ENCODE measurements at regions not wholly inside any gene's neighbourhood (a gene's known extent, or its start where the extent isn't known, plus 50 kb on each side); places are given as distances from the start of the nearest gene placed in this dataset.

GRCh38 chr11:133601641-133602040, 69.3 kb upstream of the OPCML start:
- H3K4me1 ChIP-seq (ENCODE audit: control insufficient read depth in 2 of 2, insufficient read depth in 2 of 2, low read length in 1 of 2) = no peaks in the 10 kb centered on the region
- no peaks in the 10 kb centered on the region for H3K27me3 ChIP-seq (ENCODE audit: control insufficient read depth in 1 of 2, insufficient read depth in 2 of 2, low read length in 2 of 2)
- H3K36me3 ChIP-seq (ENCODE audit: control insufficient read depth in 2 of 2, insufficient read depth in 2 of 2, low read length in 1 of 2) = no peaks in the 10 kb centered on the region
- WGBS, 2 donors = 75 to 86% methylated on average over 3 of the region's 3 CpGs
- no peaks in the 10 kb centered on the region for H3K9me3 ChIP-seq (ENCODE audit: control insufficient read depth in 2 of 2, insufficient read depth in 1 of 2, low read depth in 1 of 2, low read length in 1 of 2)
- no peak overlapping the region for H3K27ac ChIP-seq (ENCODE audit: low read depth in 2 of 2, low read length in 1 of 2)
- H3K4me3 ChIP-seq (ENCODE audit: low read depth in 1 of 2, low read length in 2 of 2) = no peak overlapping the region

GRCh38 chr11:133600786-133601185, 68.5 kb upstream of the OPCML start:
- no peaks in the 10 kb centered on the region for H3K27me3 ChIP-seq (ENCODE audit: control insufficient read depth in 1 of 2, insufficient read depth in 2 of 2, low read length in 2 of 2)
- no peak overlapping the region for H3K27ac ChIP-seq (ENCODE audit: low read depth in 2 of 2, low read length in 1 of 2)
- H3K4me3 ChIP-seq (ENCODE audit: low read depth in 1 of 2, low read length in 2 of 2) = no peak overlapping the region
- H3K36me3 ChIP-seq (ENCODE audit: control insufficient read depth in 2 of 2, insufficient read depth in 2 of 2, low read length in 1 of 2) = no peaks in the 10 kb centered on the region
- H3K4me1 ChIP-seq (ENCODE audit: control insufficient read depth in 2 of 2, insufficient read depth in 2 of 2, low read length in 1 of 2) = no peaks in the 10 kb centered on the region
- WGBS, 2 donors = 39 to 45% methylated on average over 6 of the region's 6 CpGs
- H3K9me3 ChIP-seq (ENCODE audit: control insufficient read depth in 2 of 2, insufficient read depth in 1 of 2, low read depth in 1 of 2, low read length in 1 of 2) = no peaks in the 10 kb centered on the region

GRCh38 chr11:133600306-133600705, 68.0 kb upstream of the OPCML start:
- H3K27me3 ChIP-seq (ENCODE audit: control insufficient read depth in 1 of 2, insufficient read depth in 2 of 2, low read length in 2 of 2) = no peaks in the 10 kb centered on the region
- WGBS, 2 donors = 80% methylated on average over 5 of the region's 5 CpGs

DNA sequence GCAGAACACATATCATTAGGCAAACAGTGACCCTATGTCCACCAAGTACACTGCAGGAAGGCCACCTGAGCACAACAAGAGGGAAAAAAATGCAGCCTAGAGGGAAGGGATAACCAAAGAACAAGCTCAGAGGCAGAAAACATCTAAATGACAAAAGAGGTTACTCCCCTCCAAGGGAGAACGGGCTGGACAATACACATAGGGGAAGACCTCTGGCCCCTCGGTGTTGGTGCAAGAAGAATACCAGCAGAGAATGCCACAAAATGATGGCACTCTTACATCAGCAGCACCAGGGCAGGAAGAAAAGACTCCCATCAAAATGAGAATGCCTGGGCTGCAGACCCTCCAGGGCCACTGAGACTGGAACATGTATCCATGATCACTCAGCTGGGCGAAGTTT, 66.6 kb upstream of the OPCML start:
- H3K9me3 ChIP-seq (ENCODE audit: control insufficient read depth in 2 of 2, insufficient read depth in 1 of 2, low read depth in 1 of 2, low read length in 1 of 2) = no peaks in the 10 kb centered on the region
- H3K27ac ChIP-seq (ENCODE audit: low read depth in 2 of 2, low read length in 1 of 2) = no peak overlapping the region
- H3K36me3 ChIP-seq (ENCODE audit: control insufficient read depth in 2 of 2, insufficient read depth in 2 of 2, low read length in 1 of 2) = no peaks in the 10 kb centered on the region
- H3K4me3 ChIP-seq (ENCODE audit: low read depth in 1 of 2, low read length in 2 of 2) = no peak overlapping the region
- H3K27me3 ChIP-seq (ENCODE audit: control insufficient read depth in 1 of 2, insufficient read depth in 2 of 2, low read length in 2 of 2) = no peaks in the 10 kb centered on the region
- 70 to 72% methylated on average over 3 of the region's 3 CpGs for WGBS, 2 donors
- no peaks in the 10 kb centered on the region for H3K4me1 ChIP-seq (ENCODE audit: control insufficient read depth in 2 of 2, insufficient read depth in 2 of 2, low read length in 1 of 2)

More at GRCh38 chr11:133600306-133600705, 68.0 kb upstream of the OPCML start:
- H3K4me3 ChIP-seq (ENCODE audit: low read depth in 1 of 2, low read length in 2 of 2) = no peak overlapping the region
- no peaks in the 10 kb centered on the region for H3K4me1 ChIP-seq (ENCODE audit: control insufficient read depth in 2 of 2, insufficient read depth in 2 of 2, low read length in 1 of 2)
- no peaks in the 10 kb centered on the region for H3K9me3 ChIP-seq (ENCODE audit: control insufficient read depth in 2 of 2, insufficient read depth in 1 of 2, low read depth in 1 of 2, low read length in 1 of 2)
- H3K36me3 ChIP-seq (ENCODE audit: control insufficient read depth in 2 of 2, insufficient read depth in 2 of 2, low read length in 1 of 2) = no peaks in the 10 kb centered on the region
- no peak overlapping the region for H3K27ac ChIP-seq (ENCODE audit: low read depth in 2 of 2, low read length in 1 of 2)

- Histone ChIP-seq H3K27me3 (ENCODE audit: control insufficient read depth in 1 of 2, insufficient read depth in 2 of 2, low read length in 2 of 2) (no peaks in the 10 kb centered on the region), H3K9me3 (ENCODE audit: control insufficient read depth in 2 of 2, insufficient read depth in 1 of 2, low read depth in 1 of 2, low read length in 1 of 2) (no peaks in the 10 kb centered on the region), H3K4me3 (ENCODE audit: low read depth in 1 of 2, low read length in 2 of 2) (no peak overlapping the region), H3K27ac (ENCODE audit: low read depth in 2 of 2, low read length in 1 of 2) (no peak overlapping the region), H3K4me1 (ENCODE audit: control insufficient read depth in 2 of 2, insufficient read depth in 2 of 2, low read length in 1 of 2) (no peaks in the 10 kb centered on the region), H3K36me3 (ENCODE audit: control insufficient read depth in 2 of 2, insufficient read depth in 2 of 2, low read length in 1 of 2) (no peaks in the 10 kb centered on the region)
- 72 to 85% methylated on average over 3 of the region's 3 CpGs for WGBS, 2 donors
These were observed 64.9 kb upstream of the OPCML start for GRCh38 chr11:133597236-133597635.

DNA sequence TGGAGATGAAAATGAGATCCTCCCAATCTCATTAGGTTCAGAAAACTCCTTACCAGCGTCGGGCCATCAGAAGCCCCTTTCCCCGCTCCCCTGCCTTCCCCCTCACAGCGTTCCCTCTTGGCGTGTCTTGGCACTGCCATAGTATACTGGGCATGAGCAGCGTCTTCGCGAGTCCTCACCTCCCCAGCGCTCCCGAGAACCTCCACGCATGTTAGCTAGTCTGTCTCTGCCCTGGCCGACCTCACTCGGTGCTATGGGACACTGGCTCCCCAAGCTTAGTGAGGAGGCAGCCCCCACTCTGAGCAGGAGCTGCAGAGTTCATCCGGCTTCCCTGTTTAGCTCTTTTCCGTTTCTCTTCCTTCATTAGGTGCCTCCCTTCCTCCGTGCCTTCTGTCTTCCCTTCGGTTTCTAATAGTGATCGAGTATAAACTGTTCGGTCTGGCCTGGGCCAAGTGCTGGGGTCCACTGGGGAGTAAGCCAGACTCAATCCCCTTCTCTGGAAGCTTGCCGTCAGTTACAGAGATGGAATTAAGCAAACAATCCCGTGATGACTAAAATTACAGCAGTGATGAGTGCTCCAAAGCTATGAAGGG, 63.8 kb upstream of the OPCML start:
- H3K4me3 ChIP-seq (ENCODE audit: low read depth in 1 of 2, low read length in 2 of 2) = no peak overlapping the region
- H3K27me3 ChIP-seq (ENCODE audit: control insufficient read depth in 1 of 2, insufficient read depth in 2 of 2, low read length in 2 of 2) = no peaks in the 10 kb centered on the region
- H3K36me3 ChIP-seq (ENCODE audit: control insufficient read depth in 2 of 2, insufficient read depth in 2 of 2, low read length in 1 of 2) = no peaks in the 10 kb centered on the region
- WGBS, 2 donors = 88 to 89% methylated on average over 21 of the region's 21 CpGs
- no peaks in the 10 kb centered on the region for H3K9me3 ChIP-seq (ENCODE audit: control insufficient read depth in 2 of 2, insufficient read depth in 1 of 2, low read depth in 1 of 2, low read length in 1 of 2)
- no peak overlapping the region for H3K27ac ChIP-seq (ENCODE audit: low read depth in 2 of 2, low read length in 1 of 2)
- no peaks in the 10 kb centered on the region for H3K4me1 ChIP-seq (ENCODE audit: control insufficient read depth in 2 of 2, insufficient read depth in 2 of 2, low read length in 1 of 2)

GRCh38 chr11:133593036-133593435, 60.7 kb upstream of the OPCML start:
- H3K27ac ChIP-seq (ENCODE audit: low read depth in 2 of 2, low read length in 1 of 2) = no peak overlapping the region
- no peaks in the 10 kb centered on the region for H3K4me1 ChIP-seq (ENCODE audit: control insufficient read depth in 2 of 2, insufficient read depth in 2 of 2, low read length in 1 of 2)
- no peaks in the 10 kb centered on the region for H3K9me3 ChIP-seq (ENCODE audit: control insufficient read depth in 2 of 2, insufficient read depth in 1 of 2, low read depth in 1 of 2, low read length in 1 of 2)
- WGBS, 2 donors = 73 to 78% methylated on average over 2 of the region's 2 CpGs
- H3K4me3 ChIP-seq (ENCODE audit: low read depth in 1 of 2, low read length in 2 of 2) = no peak overlapping the region
- no peaks in the 10 kb centered on the region for H3K27me3 ChIP-seq (ENCODE audit: control insufficient read depth in 1 of 2, insufficient read depth in 2 of 2, low read length in 2 of 2)
- no peaks in the 10 kb centered on the region for H3K36me3 ChIP-seq (ENCODE audit: control insufficient read depth in 2 of 2, insufficient read depth in 2 of 2, low read length in 1 of 2)

DNA sequence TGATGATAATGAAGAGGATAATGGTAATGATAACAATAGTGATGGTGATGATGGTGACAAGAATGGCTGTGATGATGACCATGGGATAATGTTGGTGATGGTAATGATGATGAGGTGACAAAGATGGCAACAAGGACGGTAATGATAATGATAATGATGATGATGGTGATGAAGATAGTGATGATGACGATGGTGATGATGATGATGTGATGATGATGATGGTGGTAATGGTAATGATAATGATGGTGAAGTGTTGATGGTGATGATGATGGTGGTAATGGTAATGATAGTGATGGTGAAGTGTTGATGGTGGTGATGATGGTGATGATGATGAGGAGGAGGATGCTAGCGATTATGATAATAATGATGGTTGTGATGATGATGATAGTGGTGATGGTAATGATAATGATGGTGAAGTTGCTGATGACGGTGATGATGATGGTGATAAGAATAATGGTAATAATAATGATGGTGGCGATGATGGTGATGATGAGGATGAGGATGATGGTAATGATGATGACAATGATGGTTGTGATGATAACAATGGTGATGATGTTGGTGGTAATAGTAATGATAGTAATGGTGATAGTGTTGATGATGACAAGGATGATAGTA, 54.7 kb upstream of the OPCML start:
- Histone ChIP-seq H3K27me3 (ENCODE audit: control insufficient read depth in 1 of 2, insufficient read depth in 2 of 2, low read length in 2 of 2) (no peaks in the 10 kb centered on the region), H3K4me3 (ENCODE audit: low read depth in 1 of 2, low read length in 2 of 2) (no peak overlapping the region), H3K36me3 (ENCODE audit: control insufficient read depth in 2 of 2, insufficient read depth in 2 of 2, low read length in 1 of 2) (no peaks in the 10 kb centered on the region), H3K27ac (ENCODE audit: low read depth in 2 of 2, low read length in 1 of 2) (no peak overlapping the region), H3K9me3 (ENCODE audit: control insufficient read depth in 2 of 2, insufficient read depth in 1 of 2, low read depth in 1 of 2, low read length in 1 of 2) (peaks cover 0 to 4% of the 10 kb centered on the region in 2 donors), H3K4me1 (ENCODE audit: control insufficient read depth in 2 of 2, insufficient read depth in 2 of 2, low read length in 1 of 2) (no peaks in the 10 kb centered on the region)
- 91 to 93% methylated on average over 5 of the region's 5 CpGs for WGBS, 2 donors

- no peaks in the 10 kb centered on the region for H3K36me3 ChIP-seq (ENCODE audit: control insufficient read depth in 2 of 2, insufficient read depth in 2 of 2, low read length in 1 of 2)
- H3K27ac ChIP-seq (ENCODE audit: low read depth in 2 of 2, low read length in 1 of 2) = no peak overlapping the region
- H3K4me3 ChIP-seq (ENCODE audit: low read depth in 1 of 2, low read length in 2 of 2) = no peak overlapping the region
- no peaks in the 10 kb centered on the region for H3K27me3 ChIP-seq (ENCODE audit: control insufficient read depth in 1 of 2, insufficient read depth in 2 of 2, low read length in 2 of 2)
- peaks cover 0 to 2% of the 10 kb centered on the region in 2 donors for H3K9me3 ChIP-seq (ENCODE audit: control insufficient read depth in 2 of 2, insufficient read depth in 1 of 2, low read depth in 1 of 2, low read length in 1 of 2)
- peaks cover 0 to 2% of the 10 kb centered on the region in 2 donors for H3K4me1 ChIP-seq (ENCODE audit: control insufficient read depth in 2 of 2, insufficient read depth in 2 of 2, low read length in 1 of 2)
- WGBS, 2 donors = 37 to 41% methylated on average over 7 of the region's 7 CpGs
These were observed 50.4 kb upstream of the OPCML start for GRCh38 chr11:133582750-133583149.

DNA sequence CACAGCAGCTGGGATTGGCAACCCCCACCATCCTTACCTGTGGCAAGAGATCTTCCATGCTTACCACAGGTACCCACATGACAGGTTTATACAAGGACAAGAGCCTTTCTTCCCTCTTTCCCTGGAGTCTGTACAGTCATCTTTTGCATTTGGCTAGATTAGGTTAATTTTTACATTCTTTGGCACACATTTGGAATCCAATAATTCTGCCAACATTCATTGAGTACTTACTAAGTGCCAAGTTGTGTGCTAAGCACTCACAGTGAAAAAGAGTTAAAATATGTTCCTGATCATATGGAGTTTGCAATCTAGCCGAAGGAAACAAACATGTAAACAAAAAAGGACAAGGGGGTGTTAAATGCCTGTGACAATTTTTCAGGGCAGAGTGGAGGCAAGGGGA, 50.0 kb upstream of the OPCML start:
- Histone ChIP-seq H3K36me3 (ENCODE audit: control insufficient read depth in 2 of 2, insufficient read depth in 2 of 2, low read length in 1 of 2) (no peaks in the 10 kb centered on the region), H3K9me3 (ENCODE audit: control insufficient read depth in 2 of 2, insufficient read depth in 1 of 2, low read depth in 1 of 2, low read length in 1 of 2) (no peaks in the 10 kb centered on the region), H3K27ac (ENCODE audit: low read depth in 2 of 2, low read length in 1 of 2) (no peak overlapping the region), H3K4me3 (ENCODE audit: low read depth in 1 of 2, low read length in 2 of 2) (no peak overlapping the region), H3K4me1 (ENCODE audit: control insufficient read depth in 2 of 2, insufficient read depth in 2 of 2, low read length in 1 of 2) (peaks cover 0 to 2% of the 10 kb centered on the region in 2 donors), H3K27me3 (ENCODE audit: control insufficient read depth in 1 of 2, insufficient read depth in 2 of 2, low read length in 2 of 2) (no peaks in the 10 kb centered on the region)
- 37 to 39% methylated on average over 1 of the region's 1 CpG for WGBS, 2 donors

All from esophagus (tissue), 2 donors.